Nephron (organoid): ENCODE measurements at regions not wholly inside any gene's neighbourhood (a gene's known extent, or its start where the extent isn't known, plus 50 kb on each side); places are given as distances from the start of the nearest gene placed in this dataset.

Experiments used
- H3K27ac Mint-ChIP-seq, 3 experiments: 2 replicates each; pipeline ENCODE4 v1.8.0; 2020; ENCODE audit warnings: mixed read lengths in 3 of 3, mild to moderate bottlenecking in 2 of 3, moderate library complexity in 1 of 3
- H3K27me3 Mint-ChIP-seq: 2 replicates; pipeline ENCODE4 v1.8.0; 2021; ENCODE audit warnings: low read depth, mild to moderate bottlenecking, moderate library complexity, mixed read lengths
- H3K36me3 Mint-ChIP-seq: 2 replicates; pipeline ENCODE4 v1.8.0; 2020; ENCODE audit warnings: low read depth, mixed read lengths
- H3K4me1 Mint-ChIP-seq: 2 replicates; pipeline ENCODE4 v1.8.0; 2020; ENCODE audit warnings: mixed read lengths
- H3K4me3 Mint-ChIP-seq, 3 experiments: 2 replicates each; pipeline ENCODE4 v1.8.0; 2020; ENCODE audit warnings: mild to moderate bottlenecking in 3 of 3, mixed read lengths in 3 of 3, moderate library complexity in 2 of 3
- H3K9me3 Mint-ChIP-seq: 2 replicates; pipeline ENCODE4 v1.8.0; 2020; ENCODE audit warnings: mixed read lengths
- TF ChIP-seq, protein P1 (sequence below), 3 experiments: fragments of 200-600 bp; sonication (generic); IDR thresholded peaks; one replicate each; pipeline ENCODE4 v1.5.0; 2021; ENCODE audit warnings: antibody characterized with exemption in 3 of 3; ENCODE audit not compliant: unreplicated experiment in 3 of 3

DNA sequence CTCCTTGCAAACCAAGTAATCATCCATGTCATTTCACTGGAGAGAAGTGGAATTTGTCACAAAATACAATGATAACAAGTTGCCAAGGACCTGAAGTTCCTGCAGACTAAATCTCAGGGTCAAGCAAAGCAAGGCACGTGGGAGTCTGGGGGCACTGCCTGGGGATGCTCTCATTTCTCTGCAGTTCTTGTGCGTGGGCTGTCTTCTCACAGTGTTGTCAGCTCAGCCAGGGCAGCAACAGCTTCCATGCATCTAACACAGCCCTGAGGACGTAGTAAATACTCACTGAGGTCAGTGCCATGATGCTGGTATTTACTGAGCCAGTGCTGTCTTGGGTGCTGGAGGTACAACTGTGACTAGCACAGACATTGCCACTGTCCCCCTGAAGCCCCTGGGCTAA is 62.9 kb upstream of the CMKLR1 start:
- no peaks in the 10 kb centered on the region for H3K36me3 Mint-ChIP-seq

DNA sequence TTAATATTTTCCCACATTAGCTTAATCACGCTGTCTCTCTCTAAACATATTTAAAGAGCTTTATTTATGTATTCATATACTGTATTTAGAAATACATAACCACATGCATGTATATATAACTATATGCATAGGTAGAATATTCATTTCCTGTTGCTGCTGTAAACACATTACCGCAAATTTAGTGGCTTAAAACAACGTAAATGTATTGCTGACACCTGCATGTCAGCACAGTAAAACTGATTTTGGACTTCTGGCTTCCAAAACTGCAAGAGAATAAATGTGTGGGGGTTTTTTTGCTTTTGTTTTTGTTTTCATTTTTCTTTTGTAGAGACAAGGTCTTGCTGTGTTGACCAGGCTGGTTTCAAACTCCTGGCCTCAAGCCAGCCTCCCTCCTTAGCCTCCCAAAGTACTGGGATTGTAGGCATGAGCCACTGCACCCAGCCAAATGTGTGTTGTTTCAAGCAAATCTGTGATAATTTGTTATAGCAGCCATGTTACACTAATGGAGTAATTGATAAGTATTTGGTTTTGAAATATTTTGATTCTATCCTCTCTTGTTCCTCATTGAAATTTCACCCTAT is 61.9 kb upstream of the CMKLR1 start:
- Mint-ChIP-seq H3K27me3 (peaks cover 13% of the 10 kb centered on the region), H3K4me3 (no peak overlapping the region), H3K9me3 (peaks cover 6% of the 10 kb centered on the region), H3K27ac (no peak overlapping the region), H3K36me3 (no peaks in the 10 kb centered on the region), H3K4me1 (no peaks in the 10 kb centered on the region)
- TF ChIP-seq, protein P1, sequence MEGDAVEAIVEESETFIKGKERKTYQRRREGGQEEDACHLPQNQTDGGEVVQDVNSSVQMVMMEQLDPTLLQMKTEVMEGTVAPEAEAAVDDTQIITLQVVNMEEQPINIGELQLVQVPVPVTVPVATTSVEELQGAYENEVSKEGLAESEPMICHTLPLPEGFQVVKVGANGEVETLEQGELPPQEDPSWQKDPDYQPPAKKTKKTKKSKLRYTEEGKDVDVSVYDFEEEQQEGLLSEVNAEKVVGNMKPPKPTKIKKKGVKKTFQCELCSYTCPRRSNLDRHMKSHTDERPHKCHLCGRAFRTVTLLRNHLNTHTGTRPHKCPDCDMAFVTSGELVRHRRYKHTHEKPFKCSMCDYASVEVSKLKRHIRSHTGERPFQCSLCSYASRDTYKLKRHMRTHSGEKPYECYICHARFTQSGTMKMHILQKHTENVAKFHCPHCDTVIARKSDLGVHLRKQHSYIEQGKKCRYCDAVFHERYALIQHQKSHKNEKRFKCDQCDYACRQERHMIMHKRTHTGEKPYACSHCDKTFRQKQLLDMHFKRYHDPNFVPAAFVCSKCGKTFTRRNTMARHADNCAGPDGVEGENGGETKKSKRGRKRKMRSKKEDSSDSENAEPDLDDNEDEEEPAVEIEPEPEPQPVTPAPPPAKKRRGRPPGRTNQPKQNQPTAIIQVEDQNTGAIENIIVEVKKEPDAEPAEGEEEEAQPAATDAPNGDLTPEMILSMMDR (IDR thresholded peaks at IDR 0.05; ENCODE audit: unreplicated experiment in 3 of 3) = no peak

More for the DNA sequence above, 62.9 kb upstream of the CMKLR1 start:
- Mint-ChIP-seq H3K4me1 (no peaks in the 10 kb centered on the region), H3K27me3 (peaks cover 13% of the 10 kb centered on the region), H3K4me3 (no peak overlapping the region), H3K9me3 (peaks cover 12% of the 10 kb centered on the region), H3K27ac (no peak overlapping the region)
- TF ChIP-seq, protein P1 (IDR thresholded peaks at IDR 0.05; ENCODE audit: unreplicated experiment in 3 of 3) = no peak

GRCh38 chr12:108400481-108400880 is 61.4 kb upstream of the CMKLR1 start:
- TF ChIP-seq, protein P1 (IDR thresholded peaks at IDR 0.05; ENCODE audit: unreplicated experiment in 3 of 3) = no peak
- Mint-ChIP-seq H3K9me3 (peaks cover under 1% of the 10 kb centered on the region), H3K4me1 (no peaks in the 10 kb centered on the region), H3K27ac (no peak overlapping the region), H3K27me3 (peaks cover 13% of the 10 kb centered on the region), H3K36me3 (no peaks in the 10 kb centered on the region), H3K4me3 (no peak overlapping the region)

GRCh38 chr12:108400056-108400455 is 60.9 kb upstream of the CMKLR1 start:
- H3K27me3 Mint-ChIP-seq = peaks cover 13% of the 10 kb centered on the region

GRCh38 chr12:108399514-108399913 is 60.4 kb upstream of the CMKLR1 start:
- Mint-ChIP-seq H3K9me3 (no peaks in the 10 kb centered on the region), H3K27me3 (peaks cover 13% of the 10 kb centered on the region), H3K4me3 (no peak overlapping the region), H3K36me3 (no peaks in the 10 kb centered on the region), H3K4me1 (peaks cover 2% of the 10 kb centered on the region), H3K27ac (no peak overlapping the region)
- TF ChIP-seq, protein P1 (IDR thresholded peaks at IDR 0.05; ENCODE audit: unreplicated experiment in 3 of 3) = no peak

More at GRCh38 chr12:108400056-108400455, 60.9 kb upstream of the CMKLR1 start:
- no peaks in the 10 kb centered on the region for H3K9me3 Mint-ChIP-seq
- H3K4me1 Mint-ChIP-seq = no peaks in the 10 kb centered on the region
- TF ChIP-seq, protein P1 (IDR thresholded peaks at IDR 0.05; ENCODE audit: unreplicated experiment in 3 of 3) = no peak
- H3K4me3 Mint-ChIP-seq = no peak overlapping the region
- H3K36me3 Mint-ChIP-seq = no peaks in the 10 kb centered on the region
- no peak overlapping the region for H3K27ac Mint-ChIP-seq

- TF ChIP-seq, protein P1 (IDR thresholded peaks at IDR 0.05; ENCODE audit: unreplicated experiment in 3 of 3) = no peak
- Mint-ChIP-seq H3K27me3 (peaks cover 12% of the 10 kb centered on the region), H3K4me3 (no peak overlapping the region), H3K36me3 (no peaks in the 10 kb centered on the region), H3K4me1 (peaks cover 9% of the 10 kb centered on the region), H3K9me3 (no peaks in the 10 kb centered on the region), H3K27ac (peak overlapping the region in 2 of 3 experiments; percentile 45 to 62)
Observed at GRCh38 chr12:108394196-108394595, 55.1 kb upstream of the CMKLR1 start.
